H1 (cell line): ENCODE measurements at regions not wholly inside any gene's neighbourhood (a gene's known extent, or its start where the extent isn't known, plus 50 kb on each side); places are given as distances from the start of the nearest gene placed in this dataset.

Experiments used
- CTCF ChIA-PET: fragments of 300-600 bp; sonication (Branson Sonifier 250); formaldehyde crosslinking; loops from one replicate; lab custom pipeline; 2021; ENCODE audit not compliant: partially characterized antibody; lab: Charles Lee
- POLR2A ChIA-PET: fragments of 300-600 bp; sonication (Branson Sonifier 250); formaldehyde crosslinking; loops from one replicate; lab custom pipeline; 2021; ENCODE audit warnings: inconsistent platforms; ENCODE audit not compliant: partially characterized antibody; lab: Charles Lee
- DNase-seq, 2 experiments: peaks; one replicate each; pipeline versions ENCODE4 v3.0.0 to v3.0.0-alpha.2; 2010 to 2022; ENCODE audit warnings: low spot score in 2 of 2, low read depth in 1 of 2, mixed read lengths in 1 of 2
- FAIRE-seq: peaks from 2 replicates; lab custom pipeline; 2011; peaks lifted over from hg19 to GRCh38; lab: Jason Lieb, UNC
- H2AFZ ChIP-seq: 2 replicates; pipeline ENCODE4 v1.8.1; 2012; ENCODE audit warnings: low read length, inconsistent platforms
- H2AK5ac ChIP-seq: 2 replicates; pipeline ENCODE4 v1.6.1; 2013; ENCODE audit warnings: low read depth, low read length
- H2BK120ac ChIP-seq: replicated peaks from 2 replicates; pipeline ENCODE3; 2013; ENCODE audit warnings: low read depth, low read length, inconsistent platforms
- H2BK12ac ChIP-seq: 2 replicates; pipeline ENCODE4 v1.6.1; 2013; ENCODE audit warnings: low read depth, low read length
- H2BK15ac ChIP-seq: 2 replicates; pipeline ENCODE4 v1.6.1; 2013; ENCODE audit warnings: low read length
- H2BK20ac ChIP-seq: 2 replicates; pipeline ENCODE4 v1.6.1; 2013; ENCODE audit warnings: low read length
- H2BK5ac ChIP-seq: 2 replicates; pipeline ENCODE4 v1.6.1; 2013; ENCODE audit warnings: low read depth, low read length
- H3K14ac ChIP-seq: 2 replicates; pipeline ENCODE4 v1.6.1; 2013; ENCODE audit warnings: inconsistent platforms; ENCODE audit not compliant: insufficient read length
- H3K18ac ChIP-seq: 2 replicates; pipeline ENCODE4 v1.6.1; 2013; ENCODE audit warnings: low read length; ENCODE audit errors: extremely low read depth
- H3K23ac ChIP-seq: 2 replicates; pipeline ENCODE4 v1.6.1; 2013; ENCODE audit warnings: inconsistent platforms; ENCODE audit not compliant: insufficient read length
- H3K23me2 ChIP-seq: 2 replicates; pipeline ENCODE4 v1.6.1; 2013; ENCODE audit warnings: low read depth, low read length
- H3K27ac ChIP-seq: 2 replicates; pipeline ENCODE4 v1.6.1; 2011; ENCODE audit warnings: low read depth, low read length, inconsistent platforms
- H3K27me3 ChIP-seq, 4 experiments: replicated peaks in 1 of 4; 1 replicate in 1 of 4; 2 replicates in 3 of 4; pipeline versions ENCODE4 v1.6.1 to v1.8.1; 2011 to 2013; ENCODE audit warnings: low read length in 3 of 4, mild to moderate bottlenecking in 3 of 4, inconsistent platforms in 2 of 4, mixed read lengths in 2 of 4, moderate library complexity in 1 of 4; ENCODE audit not compliant: control insufficient read depth in 3 of 4, insufficient read depth in 3 of 4; ENCODE audit errors: extremely low read depth in 1 of 4
- H3K36me3 ChIP-seq, 4 experiments: 2 replicates each; pipeline versions ENCODE4 v1.6.1 to v1.8.1; 2011 to 2013; ENCODE audit warnings: mild to moderate bottlenecking in 4 of 4, low read length in 3 of 4, moderate library complexity in 2 of 4, control low read depth in 1 of 4, inconsistent platforms in 1 of 4; ENCODE audit not compliant: insufficient read depth in 4 of 4, control insufficient read depth in 2 of 4
- H3K4ac ChIP-seq: replicated peaks from 2 replicates; pipeline ENCODE3; 2013; ENCODE audit warnings: low read length, low read depth, mixed read lengths, inconsistent platforms; ENCODE audit not compliant: insufficient read length
- H3K4me1 ChIP-seq, 4 experiments: replicated peaks in 1 of 4; 1 replicate in 1 of 4; 2 replicates in 3 of 4; pipeline versions ENCODE4 v1.6.1 to v1.8.1; 2011 to 2013; ENCODE audit warnings: low read length in 3 of 4, inconsistent platforms in 2 of 4, mixed read lengths in 1 of 4; ENCODE audit not compliant: insufficient read depth in 4 of 4, control insufficient read depth in 3 of 4
- H3K4me2 ChIP-seq, 2 experiments: 2 replicates each; pipeline versions ENCODE4 v1.6.1 to v1.8.1; 2011 to 2013; ENCODE audit warnings: low read depth in 2 of 2, low read length in 2 of 2, control low read depth in 1 of 2, inconsistent platforms in 1 of 2, mild to moderate bottlenecking in 1 of 2; ENCODE audit not compliant: insufficient read depth in 1 of 2
- H3K4me3 ChIP-seq, 4 experiments: fragments of 200-600, 300-600 bp in 1 of 4; sonication (generic), shearing (Covaris generic), sonication (Bioruptor Twin) in 1 of 4; 2 replicates each; pipeline versions ENCODE4 v1.5.1 to v1.8.1; 2011 to 2016; ENCODE audit warnings: low read length in 4 of 4, low read depth in 3 of 4, control low read depth in 2 of 4, inconsistent platforms in 2 of 4, mild to moderate bottlenecking in 2 of 4, mixed read lengths in 1 of 4, moderate library complexity in 1 of 4; ENCODE audit not compliant: insufficient read depth in 2 of 4; ENCODE audit errors: extremely low read depth in 1 of 4
- H3K56ac ChIP-seq: replicated peaks from 2 replicates; pipeline ENCODE3; 2013; ENCODE audit warnings: low read depth, mild to moderate bottlenecking, mixed read lengths, low read length, inconsistent platforms; ENCODE audit not compliant: insufficient read length
- H3K79me1 ChIP-seq: 2 replicates; pipeline ENCODE4 v1.6.1; 2013; ENCODE audit warnings: low read depth, low read length, control low read depth
- H3K79me2 ChIP-seq, 2 experiments: 2 replicates each; pipeline versions ENCODE4 v1.6.1 to v1.8.1; 2012 to 2013; ENCODE audit warnings: low read length in 2 of 2, mild to moderate bottlenecking in 2 of 2, inconsistent platforms in 1 of 2; ENCODE audit not compliant: insufficient read depth in 2 of 2, control insufficient read depth in 1 of 2
- H3K9ac ChIP-seq, 4 experiments: replicated peaks in 1 of 4; 1 replicate in 1 of 4; 2 replicates in 3 of 4; pipeline versions ENCODE4 v1.6.1 to v1.8.1; 2011 to 2013; ENCODE audit warnings: low read depth in 3 of 4, low read length in 3 of 4, control low read depth in 2 of 4, mild to moderate bottlenecking in 2 of 4, moderate library complexity in 2 of 4, inconsistent platforms in 1 of 4; ENCODE audit errors: extremely low read depth in 1 of 4
- H3K9me3 ChIP-seq, 2 experiments: 2 replicates each; pipeline versions ENCODE4 v1.6.1 to v1.8.1; 2012 to 2013; ENCODE audit warnings: mild to moderate bottlenecking in 2 of 2, moderate library complexity in 2 of 2, control low read depth in 1 of 2, inconsistent platforms in 1 of 2, low read depth in 1 of 2, low read length in 1 of 2, mixed read lengths in 1 of 2; ENCODE audit not compliant: insufficient read depth in 2 of 2
- H4K20me1 ChIP-seq, 2 experiments: replicated peaks in 1 of 2; 2 replicates each; pipeline versions ENCODE3 to v1.8.1; 2011 to 2013; ENCODE audit warnings: inconsistent platforms in 2 of 2, low read length in 2 of 2, mild to moderate bottlenecking in 1 of 2; ENCODE audit not compliant: insufficient read depth in 2 of 2, control insufficient read depth in 1 of 2
- H4K5ac ChIP-seq: 2 replicates; pipeline ENCODE4 v1.6.1; 2013; ENCODE audit warnings: low read length, low read depth, mixed read lengths, inconsistent platforms; ENCODE audit not compliant: insufficient read length
- H4K8ac ChIP-seq: 2 replicates; pipeline ENCODE4 v1.8.0; 2013; ENCODE audit warnings: mild to moderate bottlenecking, moderate library complexity, low read length, inconsistent platforms; ENCODE audit not compliant: insufficient read depth; ENCODE audit errors: extremely low read depth
- H4K91ac ChIP-seq: replicated peaks from 2 replicates; pipeline ENCODE3; 2013; ENCODE audit warnings: low read length, mixed read lengths, inconsistent platforms; ENCODE audit not compliant: insufficient read length
- ATF2 ChIP-seq: IDR thresholded peaks from 2 replicates; pipeline ENCODE4 v1.6.1; 2012; ENCODE audit warnings: low read length, inconsistent platforms
- BACH1 ChIP-seq: IDR thresholded peaks from 2 replicates; pipeline ENCODE4 v1.6.1; 2012; ENCODE audit warnings: low read length, improper control_type of control experiment
- EP300 ChIP-seq, 2 experiments: IDR thresholded peaks; 1 replicate in 1 of 2; 2 replicates in 1 of 2; pipeline ENCODE4 v1.6.1; 2011 to 2012; ENCODE audit warnings: low read depth in 2 of 2, low read length in 2 of 2, mild to moderate bottlenecking in 2 of 2, borderline replicate concordance in 1 of 2, inconsistent platforms in 1 of 2, moderate library complexity in 1 of 2
- GABPA ChIP-seq: IDR thresholded peaks from 2 replicates; pipeline ENCODE4 v1.6.1; 2011; ENCODE audit warnings: mild to moderate bottlenecking, low read length, moderate library complexity, borderline replicate concordance; ENCODE audit not compliant: insufficient read depth
- HDAC6 ChIP-seq: IDR thresholded peaks from one replicate; pipeline ENCODE4 v1.7.1; 2012; ENCODE audit warnings: low read depth, mild to moderate bottlenecking, inconsistent platforms, low read length, moderate library complexity
- JUN ChIP-seq: IDR thresholded peaks from 2 replicates; pipeline ENCODE4 v1.6.1; 2011; ENCODE audit warnings: low read depth, mild to moderate bottlenecking, improper control_type of control experiment, low read length
- MAFK ChIP-seq: IDR thresholded peaks from 2 replicates; pipeline ENCODE4 v1.6.1; 2012; ENCODE audit warnings: low read depth, mild to moderate bottlenecking, improper control_type of control experiment, low read length
- SRF ChIP-seq: IDR thresholded peaks from 2 replicates; pipeline ENCODE4 v1.6.1; 2011; ENCODE audit warnings: mild to moderate bottlenecking, low read depth, low read length, moderate library complexity
- ZNF274 ChIP-seq: IDR thresholded peaks from 2 replicates; pipeline ENCODE4 v1.7.0; 2012; ENCODE audit warnings: low read length, borderline replicate concordance; ENCODE audit errors: extremely low read depth
- TF ChIP-seq, protein P1 (sequence below): IDR thresholded peaks from 2 replicates; pipeline ENCODE4 v1.6.1; 2011; ENCODE audit warnings: low read length, improper control_type of control experiment

DNA sequence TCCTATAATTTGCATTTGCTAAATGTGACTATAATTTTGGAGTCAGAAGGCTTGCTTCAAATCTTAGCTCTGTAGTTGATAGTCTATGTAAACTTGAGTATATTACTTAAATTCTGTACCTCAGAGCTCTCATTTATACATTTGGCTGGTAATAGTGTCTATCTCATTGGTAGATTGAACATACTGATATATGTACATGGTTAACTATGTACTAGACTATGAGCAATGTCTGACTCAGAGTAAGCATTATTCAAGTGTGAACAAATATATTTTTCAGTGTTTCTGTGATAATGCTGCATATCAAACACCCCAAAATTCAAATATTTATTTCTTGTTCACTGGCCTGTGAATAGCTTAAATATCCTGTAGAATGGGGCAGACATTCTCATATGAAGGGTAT is 1568.9 kb upstream of the PABPC4L start:
- TF ChIP-seq, protein P1, sequence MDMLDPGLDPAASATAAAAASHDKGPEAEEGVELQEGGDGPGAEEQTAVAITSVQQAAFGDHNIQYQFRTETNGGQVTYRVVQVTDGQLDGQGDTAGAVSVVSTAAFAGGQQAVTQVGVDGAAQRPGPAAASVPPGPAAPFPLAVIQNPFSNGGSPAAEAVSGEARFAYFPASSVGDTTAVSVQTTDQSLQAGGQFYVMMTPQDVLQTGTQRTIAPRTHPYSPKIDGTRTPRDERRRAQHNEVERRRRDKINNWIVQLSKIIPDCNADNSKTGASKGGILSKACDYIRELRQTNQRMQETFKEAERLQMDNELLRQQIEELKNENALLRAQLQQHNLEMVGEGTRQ, result no peak
- TF ChIP-seq MAFK (no peak), BACH1 (no peak), GABPA (no peak), SRF (no peak), ZNF274 (no peak), ATF2 (no peak), JUN (no peak), HDAC6 (no peak), EP300 (IDR thresholded peaks at IDR 0.05; ENCODE audit: borderline replicate concordance in 1 of 2, low read depth in 2 of 2, low read length in 2 of 2) (no peak)
- Histone ChIP-seq H3K36me3 (no peaks in the 10 kb centered on the region), H4K8ac (no peak overlapping the region), H3K23ac (no peak overlapping the region), H3K9me3 (peaks cover 0 to 9% of the 10 kb centered on the region in 2 experiments; a peak in 1 of 4 replicates), H3K4me2 (no peak overlapping the region), H2BK120ac (no peak overlapping the region), H4K91ac (no peak overlapping the region), H3K56ac (no peak overlapping the region), H2BK5ac (no peak overlapping the region), H3K23me2 (no peaks in the 10 kb centered on the region), H3K18ac (no peak overlapping the region), H3K9ac (no peak overlapping the region), H3K4me1 (no peaks in the 10 kb centered on the region), H2BK15ac (no peak overlapping the region), H4K20me1 (no peaks in the 10 kb centered on the region), H2BK20ac (no peak overlapping the region), H4K5ac (no peak overlapping the region), H2AFZ (no peak overlapping the region), H3K27me3 (no peaks in the 10 kb centered on the region), H2AK5ac (no peak overlapping the region), H3K27ac (no peak overlapping the region), H3K4ac (no peak overlapping the region), H3K14ac (no peak overlapping the region), H3K79me1 (no peaks in the 10 kb centered on the region), H3K4me3 (no peak overlapping the region), H2BK12ac (no peak overlapping the region), H3K79me2 (no peaks in the 10 kb centered on the region)
- FAIRE-seq (no peak), DNase-seq (no peak)
- ChIA-PET POLR2A (no interaction called here), CTCF (interaction anchor here (0.6 kb wide), 1 partner anchor 245 kb away, joined by 3 read pairs; no protein-coding TSS in a partner anchor)
